Stimulated activated CD8-positive, alpha-beta memory T cell treated with anti-CD3 and anti-CD28 coated beads, Interleukin-7, amount 100 ng/mL, for 1 hour (primary cell): ENCODE measurements at regions not wholly inside any gene's neighbourhood (a gene's known extent, or its start where the extent isn't known, plus 50 kb on each side); places are given as distances from the start of the nearest gene placed in this dataset.
"Not testable (repeated sequence)": the region's sequence is repeated elsewhere in the genome, so short reads cannot be mapped to it uniquely, and the experiment has no call there.

ENCODE experiments used
- DNase-seq, 2 donors: peaks; one replicate each; pipeline ENCODE4 v3.0.0-alpha.2; 2020; ENCODE audit warnings: low read depth in 2 of 2

DNA sequence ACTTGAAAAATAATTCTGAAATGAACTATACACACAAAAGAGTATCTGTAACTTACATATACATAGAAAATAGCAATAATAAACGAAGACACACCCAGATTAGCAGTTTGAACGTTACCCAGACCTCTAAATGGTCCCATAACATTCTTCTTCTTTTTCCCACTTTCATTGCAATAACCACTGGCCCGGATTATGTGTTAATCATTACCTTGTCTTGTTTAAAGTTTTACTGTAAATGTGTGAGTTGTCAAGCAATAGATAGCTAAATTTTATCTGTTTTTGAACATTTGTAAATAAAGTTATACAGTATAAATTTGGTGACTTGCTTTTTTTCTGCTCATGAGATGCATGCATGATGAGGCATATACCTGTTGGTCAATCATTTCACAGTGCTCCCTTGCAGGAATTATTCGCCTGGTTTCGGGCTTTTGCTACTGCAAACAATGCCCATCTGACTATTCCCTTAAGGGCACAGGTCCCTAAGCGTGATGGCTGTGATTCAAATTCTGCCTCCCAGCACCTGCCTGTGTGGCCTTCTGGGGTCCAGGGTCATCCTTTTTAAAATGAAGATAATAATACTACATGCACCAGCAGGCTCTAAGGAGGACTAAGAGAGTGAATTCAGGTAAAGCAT, 66.1 kb downstream of the GADD45G start:
- DNase-seq: no peak

GRCh38 chr9:89674667-89675057, 69.8 kb downstream of the GADD45G start:
- DNase-seq: no peak

GRCh38 chr9:89675058-89675742, 70.4 kb downstream of the GADD45G start:
- DNase-seq: no peak

- no peak for DNase-seq
Observed at GRCh38 chr9:89676281-89676680, 71.5 kb downstream of the GADD45G start.

- DNase-seq: no peak
Observed at GRCh38 chr9:89677702-89678395, 73.0 kb downstream of the GADD45G start.

DNA sequence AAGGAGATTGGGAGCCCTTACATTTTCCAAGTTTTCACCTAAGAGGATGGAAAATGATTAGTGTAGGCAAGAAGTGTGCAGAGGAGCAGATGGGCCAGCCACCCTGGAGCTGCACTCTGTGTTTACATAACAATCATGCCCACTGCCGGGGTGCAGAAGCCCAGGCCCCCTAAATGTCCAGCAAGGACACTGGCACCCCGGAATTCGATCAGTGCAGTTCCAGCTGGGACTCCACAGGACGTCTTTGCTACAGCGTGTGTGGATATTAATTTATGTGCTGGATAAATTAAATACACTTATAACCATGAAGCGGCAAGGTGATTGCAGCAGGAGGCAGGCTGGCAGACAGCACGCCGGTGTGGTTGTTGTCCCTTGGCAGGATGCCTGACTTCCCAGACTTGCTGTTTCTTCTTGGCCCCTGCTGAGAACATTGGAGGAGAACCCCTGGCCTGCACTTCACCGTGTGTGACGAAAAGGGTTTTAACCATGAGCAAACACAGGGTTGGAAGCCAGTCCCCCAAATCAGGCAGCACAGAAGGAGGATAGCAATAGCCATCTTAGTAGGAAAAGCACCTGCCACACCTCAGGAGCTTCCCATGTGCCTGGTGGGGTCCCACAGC, 73.7 kb downstream of the GADD45G start:
- DNase-seq: no peak

- DNase-seq: no peak
Observed at GRCh38 chr9:89679016-89679415, 74.2 kb downstream of the GADD45G start.

DNA sequence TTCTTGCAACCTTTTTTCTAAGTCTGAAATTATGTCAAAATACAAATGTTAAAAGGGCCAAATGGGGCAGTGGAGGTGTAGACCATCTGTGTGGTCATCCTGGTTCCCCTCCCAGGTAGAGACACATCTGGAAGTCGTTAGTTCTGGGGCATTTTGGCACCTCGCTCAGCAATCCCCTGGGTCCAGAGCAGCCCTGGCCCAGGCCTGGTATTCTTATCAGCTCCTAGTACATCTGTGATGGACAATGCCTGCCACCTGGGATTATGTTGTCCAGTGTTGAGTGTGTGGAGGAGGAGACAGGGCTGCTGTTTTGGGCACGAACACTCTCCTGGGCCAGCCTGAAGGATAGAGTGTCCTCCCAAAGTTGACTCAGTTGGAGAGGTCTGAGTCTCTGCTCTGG, 74.8 kb downstream of the GADD45G start:
- no peak for DNase-seq

GRCh38 chr9:89680547-89681467, 76.0 kb downstream of the GADD45G start:
- DNase-seq: no peak

DNA sequence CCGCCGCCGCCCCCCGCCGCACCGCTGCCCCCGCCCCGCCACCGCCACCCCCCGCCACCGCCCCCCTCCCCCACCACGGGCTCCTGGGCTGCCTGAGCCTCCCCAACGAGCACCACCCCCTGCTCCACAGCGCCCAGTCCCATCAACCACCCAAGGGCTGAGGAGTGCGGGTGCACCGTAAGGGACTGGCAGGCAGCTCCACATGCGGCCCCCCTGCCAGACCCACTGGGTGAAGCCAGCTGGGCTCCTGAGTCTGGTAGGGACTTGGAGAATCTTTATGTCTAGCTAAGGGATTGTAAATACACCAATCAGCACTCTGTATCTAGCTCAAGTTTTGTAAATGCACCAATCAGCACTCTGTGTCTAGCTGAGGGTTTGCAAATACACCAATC, 76.7 kb downstream of the GADD45G start:
- not testable (repeated sequence) for DNase-seq

DNA sequence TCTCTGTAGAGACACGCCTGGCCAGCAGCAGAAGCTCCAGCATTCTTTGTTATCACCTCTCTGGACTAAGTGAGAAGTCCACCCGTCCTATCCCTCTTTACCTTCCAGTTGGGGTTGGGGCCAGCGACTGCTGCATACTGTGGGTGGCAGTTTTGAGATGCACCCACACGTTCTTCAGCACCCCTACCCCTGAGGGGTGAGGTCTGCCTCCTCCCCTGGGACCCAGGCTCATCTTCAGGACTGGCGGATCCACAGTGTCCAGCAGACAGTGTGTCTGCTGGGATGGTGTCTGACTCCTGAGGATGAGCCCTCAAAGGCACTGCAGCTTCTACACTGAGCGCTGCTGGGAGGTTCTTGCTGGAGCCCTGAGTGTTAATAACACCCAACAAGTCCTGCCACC, 78.8 kb downstream of the GADD45G start:
- no peak for DNase-seq

GRCh38 chr9:89684218-89684617, 79.4 kb downstream of the GADD45G start:
- DNase-seq: no peak

- DNase-seq: no peak
Observed at GRCh38 chr9:89684912-89685636, 80.3 kb downstream of the GADD45G start.

- no peak for DNase-seq
Observed at GRCh38 chr9:89685698-89686097, 80.9 kb downstream of the GADD45G start.

DNA sequence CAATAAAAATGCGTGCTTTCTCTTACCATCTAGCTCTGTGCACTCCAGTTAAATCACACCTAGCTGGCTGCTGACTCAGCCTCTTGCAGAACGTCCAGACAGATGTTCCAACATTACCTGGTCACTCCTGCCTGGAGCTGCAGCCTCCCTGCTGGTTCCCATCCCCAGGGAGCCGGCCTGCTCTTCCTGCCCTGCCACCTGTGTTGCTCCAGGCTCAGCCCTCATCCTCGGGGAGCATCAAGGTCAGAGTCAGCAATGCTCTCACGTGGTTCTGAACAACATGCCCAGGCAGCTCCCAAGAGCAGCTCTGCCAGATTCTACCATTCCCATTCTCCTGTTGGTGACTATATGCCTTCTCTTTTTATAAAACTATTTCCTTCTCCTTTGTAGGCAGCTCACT, 81.3 kb downstream of the GADD45G start:
- no peak for DNase-seq

DNA sequence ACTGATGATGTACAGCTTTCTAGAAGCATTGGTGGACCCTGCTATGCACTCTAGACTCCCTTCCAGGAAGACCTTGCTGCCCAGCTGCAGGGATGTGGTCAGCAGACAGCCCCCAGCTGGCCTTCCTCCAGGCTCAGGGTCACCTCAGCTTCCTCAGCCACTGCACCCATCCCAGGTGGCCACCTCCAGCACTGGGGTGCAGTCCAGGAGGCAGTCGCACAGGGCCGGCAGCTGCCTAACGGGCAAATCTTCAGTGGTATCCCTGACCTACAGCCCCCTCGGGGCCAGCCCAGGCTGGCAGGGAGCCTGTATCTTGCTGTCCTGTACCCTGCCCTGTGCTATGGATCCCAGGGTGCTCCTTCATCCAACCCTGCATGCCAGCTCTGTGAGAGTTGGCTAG, 81.8 kb downstream of the GADD45G start:
- no peak for DNase-seq

GRCh38 chr9:89687188-89687587, 82.4 kb downstream of the GADD45G start:
- DNase-seq: no peak

DNA sequence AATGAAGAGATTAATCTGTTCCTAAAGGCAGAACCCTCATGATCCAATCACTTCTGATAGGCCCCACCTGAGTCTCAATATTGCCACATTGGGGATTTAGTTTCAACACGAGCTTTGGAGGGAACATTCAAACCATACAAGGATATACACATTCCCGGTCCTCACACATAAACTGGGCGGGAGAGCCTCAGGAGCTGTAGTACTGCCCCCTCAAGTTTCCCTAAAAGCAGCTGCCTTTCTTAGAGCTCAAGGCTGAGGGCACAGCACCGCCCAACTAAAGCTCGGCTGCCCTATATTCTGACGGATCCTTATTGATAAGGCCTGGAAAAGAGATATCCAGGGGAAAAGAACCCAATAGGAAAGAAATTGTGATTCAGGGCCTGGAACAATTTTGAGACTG, 83.0 kb downstream of the GADD45G start:
- DNase-seq: no peak

GRCh38 chr9:89689321-89689720, 84.5 kb downstream of the GADD45G start:
- not testable (repeated sequence) for DNase-seq

- DNase-seq: no peak
Observed at GRCh38 chr9:89690334-89690912, 85.6 kb downstream of the GADD45G start.
